Endothelial cell of umbilical vein (primary cell): ENCODE measurements at regions not wholly inside any gene's neighbourhood (a gene's known extent, or its start where the extent isn't known, plus 50 kb on each side); places are given as distances from the start of the nearest gene placed in this dataset.

ENCODE experiments used
- BruUV-seq: library from RNA; stranded (reverse); fragments of 400-500 nt; replicated peaks from 2 replicates; lab custom pipeline; 2021; lab: Mats Ljungman, UMichigan
- CTCF ChIA-PET: fragments of 300-600, 350-600 bp; sonication (Branson Sonifier 250); formaldehyde crosslinking; loops from one replicate; lab custom pipeline; 2021; ENCODE audit warnings: antibody characterized with exemption, inconsistent platforms; lab: Charles Lee
- POLR2A ChIA-PET: fragments of 300-600, 350-600 bp; sonication (Branson Sonifier 250); formaldehyde crosslinking; loops from one replicate; lab custom pipeline; 2021; ENCODE audit warnings: antibody characterized with exemption, inconsistent platforms; lab: Charles Lee
- DNase-seq: peaks from one replicate; pipeline ENCODE4 v3.0.0-alpha.2; 2011; ENCODE audit warnings: low read depth, low spot score
- FAIRE-seq: peaks from 2 replicates; lab custom pipeline; 2011; peaks lifted over from hg19 to GRCh38; lab: Jason Lieb, UNC
- H2AFZ ChIP-seq: 2 replicates; pipeline ENCODE4 v1.6.0; 2012; ENCODE audit warnings: low read depth, low read length, control low read depth, inconsistent platforms
- H3K27ac ChIP-seq: 2 replicates; pipeline ENCODE4 v1.5.1; 2011; ENCODE audit warnings: low read depth, mild to moderate bottlenecking, control low read depth, low read length, moderate library complexity; ENCODE audit not compliant: insufficient read depth
- H3K27me3 ChIP-seq, 2 experiments: 2 replicates each; pipeline versions ENCODE4 v1.6.0 to v1.6.1; 2011; ENCODE audit warnings: low read length in 2 of 2, mixed read lengths in 1 of 2; ENCODE audit not compliant: control insufficient read depth in 2 of 2, insufficient read depth in 2 of 2
- H3K36me3 ChIP-seq, 2 experiments: 2 replicates in 1 of 2; 3 replicates in 1 of 2; pipeline ENCODE4 v1.5.1; 2011; ENCODE audit warnings: low read length in 2 of 2, mild to moderate bottlenecking in 1 of 2, moderate library complexity in 1 of 2; ENCODE audit not compliant: control insufficient read depth in 2 of 2, insufficient read depth in 2 of 2; ENCODE audit errors: extremely low read depth in 1 of 2
- H3K4me1 ChIP-seq: 3 replicates; pipeline ENCODE4 v1.5.1; 2011; ENCODE audit warnings: mild to moderate bottlenecking, low read length; ENCODE audit not compliant: control insufficient read depth, insufficient read depth; ENCODE audit errors: extremely low read depth
- H3K4me2 ChIP-seq: 2 replicates; pipeline ENCODE4 v1.6.1; 2011; ENCODE audit warnings: low read length, control low read depth, mixed read lengths; ENCODE audit not compliant: insufficient read depth
- H3K4me3 ChIP-seq, 3 experiments: fragments of 200-600 bp in 1 of 3; sonication (generic), shearing (Covaris generic) in 1 of 3; replicated peaks in 1 of 3; 2 replicates each; pipeline ENCODE4 v1.5.1; 2011 to 2016; ENCODE audit warnings: control low read depth in 3 of 3, low read length in 3 of 3, mild to moderate bottlenecking in 2 of 3, inconsistent platforms in 1 of 3, low read depth in 1 of 3, moderate library complexity in 1 of 3; ENCODE audit not compliant: insufficient read depth in 1 of 3
- H3K79me2 ChIP-seq: 2 replicates; pipeline ENCODE4 v1.6.0; 2012; ENCODE audit warnings: low read length, inconsistent platforms; ENCODE audit not compliant: control insufficient read depth, insufficient read depth
- H3K9ac ChIP-seq: replicated peaks from 2 replicates; pipeline ENCODE3; 2011; ENCODE audit warnings: low read length, control low read depth; ENCODE audit not compliant: insufficient read depth; ENCODE audit errors: extremely low read depth
- H3K9me1 ChIP-seq: replicated peaks from 3 replicates; pipeline ENCODE4 v1.6.0; 2011; ENCODE audit warnings: mild to moderate bottlenecking, low read length; ENCODE audit not compliant: control insufficient read depth, insufficient read depth; ENCODE audit errors: extremely low read depth
- H3K9me3 ChIP-seq: replicated peaks from 2 replicates; pipeline ENCODE4 v1.5.1; 2012; ENCODE audit warnings: low read length, inconsistent platforms; ENCODE audit not compliant: control insufficient read depth, insufficient read depth
- H4K20me1 ChIP-seq: replicated peaks from 2 replicates; pipeline ENCODE3; 2011; ENCODE audit warnings: mild to moderate bottlenecking, low read length; ENCODE audit not compliant: control insufficient read depth, insufficient read depth; ENCODE audit errors: extremely low read depth
- CTCF ChIP-seq, 2 donors: IDR thresholded peaks; 1 replicate in 1 of 2; 2 replicates in 1 of 2; pipeline ENCODE4 v1.5.1; 2011; ENCODE audit warnings: low read length in 2 of 2, mild to moderate bottlenecking in 2 of 2, moderate library complexity in 2 of 2, control low read depth in 1 of 2, inconsistent platforms in 1 of 2, low read depth in 1 of 2; ENCODE audit not compliant: insufficient read depth in 1 of 2; ENCODE audit errors: extremely low read depth in 1 of 2
- EZH2 ChIP-seq: IDR thresholded peaks from 2 replicates; pipeline ENCODE4 v1.6.1; 2012; ENCODE audit warnings: borderline replicate concordance, low read depth, mild to moderate bottlenecking, moderate library complexity, low read length, inconsistent platforms; ENCODE audit not compliant: severe bottlenecking
- FOS ChIP-seq: IDR thresholded peaks from 2 replicates; pipeline ENCODE4 v1.6.1; 2011; ENCODE audit warnings: mild to moderate bottlenecking, low read length, moderate library complexity, borderline replicate concordance; ENCODE audit not compliant: insufficient read depth
- GATA2 ChIP-seq: IDR thresholded peaks from 2 replicates; pipeline ENCODE4 v1.7.0; 2011; ENCODE audit warnings: low read depth, mild to moderate bottlenecking, moderate library complexity, mixed read lengths, low read length; ENCODE audit not compliant: insufficient read length, insufficient read depth
- JUN ChIP-seq: IDR thresholded peaks from 2 replicates; pipeline ENCODE4 v1.6.1; 2011; ENCODE audit warnings: borderline replicate concordance, low read depth; ENCODE audit not compliant: insufficient read length, insufficient read depth
- MAX ChIP-seq: IDR thresholded peaks from 2 replicates; pipeline ENCODE4 v1.6.1; 2011; ENCODE audit not compliant: insufficient read depth, insufficient read length
- MYC ChIP-seq: IDR thresholded peaks from one replicate; pipeline ENCODE4 v1.6.1; 2011; ENCODE audit warnings: mild to moderate bottlenecking, low read depth, low read length
- POLR2A ChIP-seq: IDR thresholded peaks from 2 replicates; pipeline ENCODE4 v1.6.1; 2012; ENCODE audit warnings: low read depth, mild to moderate bottlenecking, control low read depth, low read length
- POLR2AphosphoS5 ChIP-seq: IDR thresholded peaks from 2 replicates; pipeline ENCODE4 v1.6.1; 2012; ENCODE audit warnings: low read depth, mild to moderate bottlenecking, control low read depth, low read length, moderate library complexity; ENCODE audit not compliant: insufficient read depth
- dilution Hi-C: fragments of 300-500 bp; cut with MboI; formaldehyde crosslinking; loops from one replicate; pipeline ENCODE4 v1.15.0; 2019; ENCODE audit warnings: low sequenced_read_pairs; ENCODE audit not compliant: extremely low pct_ligation_motif_present
- intact Hi-C: fragments of 100-400 bp; cut with micrococcal nuclease; formaldehyde crosslinking; loops from one replicate; pipeline ENCODE4 v1.10.0; 2022

GRCh38 chr15:93179072-93179471, 90.1 kb upstream of the RGMA start:
- intact Hi-C loops (no loop called here), dilution Hi-C loops (no loop called here)
- DNase-seq (no peak), FAIRE-seq (no peak)
- no peaks in the 10 kb centered on the region for H3K4me1 ChIP-seq
- peaks cover 4% of the 10 kb centered on the region for H3K9me3 ChIP-seq
- BruUV-seq: no TSS peak
- H3K36me3 ChIP-seq: no peaks in the 10 kb centered on the region
- no peak overlapping the region for H3K9ac ChIP-seq
- no peak overlapping the region for H3K4me2 ChIP-seq
- no peaks in the 10 kb centered on the region for H4K20me1 ChIP-seq
- H3K4me3 ChIP-seq: no peak overlapping the region
- CTCF ChIA-PET: interaction anchor here (0.6 kb wide), 1 partner anchor 29 kb away, joined by 3 read pairs; no protein-coding TSS in a partner anchor
- H3K27me3 ChIP-seq: no peaks in the 10 kb centered on the region
- no peaks in the 10 kb centered on the region for H3K79me2 ChIP-seq
- TF ChIP-seq JUN (no peak), MYC (no peak), CTCF (IDR thresholded peaks at IDR 0.05; ENCODE audit: extremely low read depth in 1 of 2, insufficient read depth in 1 of 2, low read depth in 1 of 2, low read length in 2 of 2) (no peak), GATA2 (no peak), POLR2AphosphoS5 (no peak), MAX (no peak)
- H2AFZ ChIP-seq: no peak overlapping the region
- POLR2A ChIA-PET: no interaction called here
- no peak overlapping the region for H3K27ac ChIP-seq
- no peaks in the 10 kb centered on the region for H3K9me1 ChIP-seq

GRCh38 chr15:93178371-93178770, 89.4 kb upstream of the RGMA start:
- no peak overlapping the region for H3K4me2 ChIP-seq
- H3K79me2 ChIP-seq: no peaks in the 10 kb centered on the region
- ChIA-PET CTCF (interaction anchor here (0.6 kb wide), 1 partner anchor 30 kb away, joined by 3 read pairs; no protein-coding TSS in a partner anchor), POLR2A (no interaction called here)
- no peaks in the 10 kb centered on the region for H3K36me3 ChIP-seq
- dilution Hi-C loops: no loop called here
- DNase-seq: no peak
- H3K4me3 ChIP-seq: no peak overlapping the region
- intact Hi-C loops: no loop called here
- H3K27me3 ChIP-seq: no peaks in the 10 kb centered on the region
- no peaks in the 10 kb centered on the region for H3K4me1 ChIP-seq
- H3K9ac ChIP-seq: no peak overlapping the region
- no peak overlapping the region for H3K27ac ChIP-seq
- no peaks in the 10 kb centered on the region for H3K9me1 ChIP-seq
- peaks cover 2% of the 10 kb centered on the region for H3K9me3 ChIP-seq
- TF ChIP-seq FOS (no peak), GATA2 (no peak), MAX (no peak), POLR2A (no peak), JUN (no peak), POLR2AphosphoS5 (no peak), CTCF (IDR thresholded peaks at IDR 0.05; ENCODE audit: extremely low read depth in 1 of 2, insufficient read depth in 1 of 2, low read depth in 1 of 2, low read length in 2 of 2) (no peak), EZH2 (no peak), MYC (no peak)
- H4K20me1 ChIP-seq: no peaks in the 10 kb centered on the region
- no peak overlapping the region for H2AFZ ChIP-seq
- no TSS peak for BruUV-seq
- no peak for FAIRE-seq
